GM12878 (cell line): ENCODE measurements at regions not wholly inside any gene's neighbourhood (a gene's known extent, or its start where the extent isn't known, plus 50 kb on each side); places are given as distances from the start of the nearest gene placed in this dataset.

ENCODE experiments used
- ATF3 ChIP-seq: IDR thresholded peaks from 2 replicates; pipeline ENCODE4 v1.6.1; 2011; ENCODE audit warnings: low read depth, mild to moderate bottlenecking, low read length, moderate library complexity, borderline replicate concordance; ENCODE audit errors: extremely low read depth
- BCL11A ChIP-seq: IDR thresholded peaks from 2 replicates; pipeline ENCODE4 v1.6.1; 2011; ENCODE audit warnings: low read depth, low read length
- BHLHE40 ChIP-seq, 2 experiments: fragments of 450-650 bp in 1 of 2; IDR thresholded peaks; 2 replicates each; pipeline ENCODE4 v1.6.1; 2011 to 2017; ENCODE audit warnings: low read depth in 2 of 2, borderline replicate concordance in 1 of 2, improper control_type of control experiment in 1 of 2, low read length in 1 of 2, mild to moderate bottlenecking in 1 of 2
- CTCF ChIP-seq, 3 experiments: IDR thresholded peaks in 2 of 3; conservative IDR thresholded peaks in 1 of 3; 2 replicates each; pipeline ENCODE4 v1.5.1; 2011; ENCODE audit warnings: low read depth in 3 of 3, low read length in 3 of 3, mild to moderate bottlenecking in 3 of 3, control low read depth in 2 of 3, moderate library complexity in 2 of 3, inconsistent platforms in 1 of 3, mixed read lengths in 1 of 3; ENCODE audit not compliant: control insufficient read depth in 2 of 3, insufficient read depth in 1 of 3; ENCODE audit errors: extremely low read depth in 1 of 3
- NFYA ChIP-seq: IDR thresholded peaks from 2 replicates; pipeline ENCODE4 v1.6.1; 2011; ENCODE audit warnings: low read depth, mild to moderate bottlenecking, low read length, improper control_type of control experiment, borderline replicate concordance
- POLR2A ChIP-seq: IDR thresholded peaks from 2 replicates; pipeline ENCODE4 v1.6.1; 2011; ENCODE audit warnings: low read depth, mild to moderate bottlenecking, low read length
- POLR2AphosphoS5 ChIP-seq: IDR thresholded peaks from 2 replicates; pipeline ENCODE4 v1.6.1; 2011; ENCODE audit warnings: mild to moderate bottlenecking, low read length, inconsistent platforms
- RFX5 ChIP-seq: IDR thresholded peaks from 2 replicates; pipeline ENCODE4 v1.6.1; 2011; ENCODE audit warnings: low read depth, low read length, improper control_type of control experiment
- USF1 ChIP-seq: IDR thresholded peaks from 2 replicates; pipeline ENCODE4 v1.6.1; 2011; ENCODE audit warnings: borderline replicate concordance, low read depth, mild to moderate bottlenecking, moderate library complexity, mixed read lengths, low read length; ENCODE audit not compliant: insufficient read depth; ENCODE audit errors: extremely low read length
- ZNF274 ChIP-seq: IDR thresholded peaks from one replicate; pipeline ENCODE4 v1.8.0; 2011; ENCODE audit not compliant: insufficient read length, insufficient read depth
- ZZZ3 ChIP-seq: IDR thresholded peaks from 2 replicates; pipeline ENCODE4 v1.6.1; 2011; ENCODE audit warnings: low read depth; ENCODE audit not compliant: control insufficient read depth, insufficient read length

GRCh38 chr6:134451529-134451928, 133.6 kb upstream of the SGK1 start:
- TF ChIP-seq CTCF (IDR thresholded peaks at IDR 0.05 in 2 of 3, conservative IDR thresholded peaks at IDR 0.05 in 1 of 3; ENCODE audit: control insufficient read depth in 2 of 3, extremely low read depth in 1 of 3, insufficient read depth in 1 of 3, low read depth in 3 of 3, low read length in 3 of 3) (peak; percentile 16 to 22 (median 21); a peak in 3 of 6 replicates), BHLHE40 (IDR thresholded peaks at IDR 0.05; ENCODE audit: borderline replicate concordance in 1 of 2, low read depth in 2 of 2, low read length in 1 of 2) (no peak), POLR2AphosphoS5 (no peak), NFYA (no peak), USF1 (no peak), POLR2A (no peak), ZZZ3 (no peak), ZNF274 (no peak), RFX5 (no peak), BCL11A (no peak), ATF3 (no peak)
